Inflammatory macrophage (primary cell): ENCODE measurements at regions not wholly inside any gene's neighbourhood (a gene's known extent, or its start where the extent isn't known, plus 50 kb on each side); places are given as distances from the start of the nearest gene placed in this dataset.
A peak's percentile ranks its signal among the peaks of the same experiment; 100 is the strongest.
"Not testable (repeated sequence)": the region's sequence is repeated elsewhere in the genome, so short reads cannot be mapped to it uniquely, and the experiment has no call there.

Experiments used
- DNase-seq, 2 donors: peaks; one replicate each; pipeline ENCODE4 v3.0.0-alpha.2; 2020 to 2022

- DNase-seq, result no peak
Observed at GRCh38 chr1:185463011-185463410, 146.0 kb upstream of the IVNS1ABP start.

- not testable (repeated sequence) for DNase-seq
Observed at GRCh38 chr1:185460723-185461122, 143.7 kb upstream of the IVNS1ABP start.

DNA sequence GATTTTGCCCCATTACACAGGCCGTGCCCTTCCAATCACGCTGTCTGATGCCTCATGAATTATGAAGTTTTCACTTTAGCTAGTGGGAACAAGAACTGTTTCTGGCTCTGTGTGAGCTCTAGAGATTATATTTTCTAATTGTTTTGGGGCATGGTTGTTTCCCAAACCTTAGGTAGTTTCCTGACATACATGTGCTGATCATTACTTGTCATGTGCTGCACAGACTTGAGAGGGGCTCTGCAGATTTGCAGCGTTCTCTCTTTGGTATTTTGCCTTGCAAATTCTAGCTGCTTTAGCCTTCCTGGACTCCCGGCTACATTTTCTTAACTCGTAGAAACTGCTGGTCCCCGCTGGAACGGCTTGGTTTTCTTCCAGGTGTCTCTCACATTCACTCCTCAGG is 142.1 kb upstream of the IVNS1ABP start:
- no peak for DNase-seq

DNA sequence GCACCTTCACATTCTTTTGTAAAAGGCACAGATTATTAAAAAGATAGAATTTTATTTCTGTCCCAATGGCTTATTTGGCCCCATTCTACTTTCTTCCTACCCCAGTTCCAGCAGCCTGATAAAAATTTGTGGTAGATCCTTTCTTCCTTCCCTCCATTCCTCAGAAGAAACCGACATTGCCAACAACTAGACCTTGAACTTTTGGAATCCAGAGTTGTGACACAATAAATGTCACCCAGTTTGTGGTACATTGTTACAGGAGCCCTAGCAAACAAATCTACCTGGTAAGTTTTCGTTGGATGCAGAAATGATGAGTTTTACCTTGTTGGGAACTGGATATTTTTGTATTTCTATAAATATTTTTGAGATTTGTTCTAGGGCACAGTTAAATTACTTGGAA is 141.6 kb upstream of the IVNS1ABP start:
- DNase-seq, result no peak

- no peak for DNase-seq
Observed at GRCh38 chr1:185453496-185454192, 136.6 kb upstream of the IVNS1ABP start.

- no peak for DNase-seq
Observed at GRCh38 chr1:185450917-185451316, 133.9 kb upstream of the IVNS1ABP start.

- DNase-seq, result no peak
Observed at GRCh38 chr1:185450060-185450788, 133.2 kb upstream of the IVNS1ABP start.

GRCh38 chr1:185449378-185450059 is 132.5 kb upstream of the IVNS1ABP start:
- no peak for DNase-seq

DNA sequence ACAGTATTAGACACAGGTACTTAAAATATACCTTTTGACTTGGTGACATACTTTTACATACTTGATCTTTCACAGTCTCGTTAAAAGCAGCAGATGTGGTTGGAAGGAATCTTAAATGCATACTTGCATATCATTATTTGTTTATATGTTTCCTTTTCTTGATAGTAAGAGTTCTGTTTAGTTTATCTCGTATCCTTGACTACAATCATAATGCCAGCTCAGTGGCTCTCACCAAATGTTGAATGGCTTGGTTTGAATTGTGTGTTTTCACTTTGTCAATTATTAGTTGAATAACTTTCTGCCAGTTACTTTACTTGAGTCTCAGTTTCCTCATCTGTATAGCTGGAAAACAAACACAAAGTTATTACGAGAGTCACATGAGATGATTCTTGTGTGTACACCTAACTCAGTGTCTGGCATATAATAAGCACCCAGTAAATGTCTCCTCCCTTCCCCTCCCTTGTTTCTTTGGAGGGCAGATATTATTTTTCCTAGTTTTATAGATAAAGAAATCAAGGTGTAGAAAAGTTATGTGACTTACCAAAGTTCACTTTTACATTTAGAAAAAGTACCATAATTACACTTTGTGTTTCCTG is 131.6 kb upstream of the IVNS1ABP start:
- DNase-seq, result no peak

DNA sequence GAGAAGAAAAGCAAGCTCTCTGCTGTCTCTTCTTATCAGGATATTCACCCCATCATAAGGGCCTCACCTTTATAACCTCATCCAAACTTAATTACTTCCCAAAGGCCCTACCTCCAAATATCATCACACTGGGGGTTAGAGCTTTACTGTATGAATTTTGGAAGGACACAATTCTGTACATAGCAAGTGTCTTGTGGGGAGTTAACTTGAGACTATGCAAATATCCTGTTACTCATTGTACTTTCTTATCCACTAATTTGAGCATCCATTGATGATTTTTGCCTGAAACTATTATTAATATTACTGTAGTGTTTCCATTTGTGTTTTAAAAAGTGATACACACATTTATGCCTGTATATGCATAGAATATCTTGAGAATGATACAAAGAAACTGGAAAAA is 129.1 kb upstream of the IVNS1ABP start:
- DNase-seq, result no peak

- no peak for DNase-seq
Observed at GRCh38 chr1:185445594-185445993, 128.6 kb upstream of the IVNS1ABP start.

DNA sequence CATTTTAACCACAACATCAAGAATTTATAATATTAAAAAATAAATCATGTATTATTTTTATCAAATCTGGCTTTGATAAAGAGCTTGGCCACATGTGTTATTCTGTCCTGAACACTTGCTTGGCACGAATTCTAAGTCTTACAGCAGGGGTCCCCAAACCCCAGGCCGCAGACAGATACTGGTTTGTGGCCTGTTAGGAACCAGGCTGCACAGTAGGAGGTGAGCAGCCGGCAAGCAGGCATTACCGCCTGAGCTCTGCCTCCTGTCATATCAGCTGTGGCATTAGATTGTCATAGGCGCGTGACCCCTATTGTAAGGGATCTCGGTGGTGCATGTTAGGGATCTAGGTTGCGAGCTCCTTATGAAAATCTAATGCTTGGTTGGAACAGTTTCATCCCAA is 127.6 kb upstream of the IVNS1ABP start:
- DNase-seq, result no peak

DNA sequence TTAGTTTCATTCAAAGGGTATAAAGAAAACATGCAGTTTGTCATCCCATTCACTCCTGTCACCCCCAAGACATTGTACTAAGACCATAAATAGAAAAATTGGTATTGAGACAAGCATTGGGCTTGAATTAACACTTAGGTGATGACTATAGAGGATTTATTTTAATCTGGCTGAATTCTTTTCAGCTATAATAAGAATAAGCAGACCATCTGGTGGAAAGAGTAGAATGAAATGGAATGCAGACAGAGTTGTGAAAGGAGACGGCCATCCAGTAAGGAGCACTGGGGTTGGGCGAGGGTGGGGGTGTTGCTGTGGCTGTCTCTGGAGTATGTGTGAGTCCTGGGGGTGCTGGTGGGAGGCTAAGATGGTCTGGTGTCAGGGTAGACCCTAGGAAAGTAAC is 125.0 kb upstream of the IVNS1ABP start:
- no peak for DNase-seq

GRCh38 chr1:185441605-185442004 is 124.6 kb upstream of the IVNS1ABP start:
- no peak for DNase-seq

DNA sequence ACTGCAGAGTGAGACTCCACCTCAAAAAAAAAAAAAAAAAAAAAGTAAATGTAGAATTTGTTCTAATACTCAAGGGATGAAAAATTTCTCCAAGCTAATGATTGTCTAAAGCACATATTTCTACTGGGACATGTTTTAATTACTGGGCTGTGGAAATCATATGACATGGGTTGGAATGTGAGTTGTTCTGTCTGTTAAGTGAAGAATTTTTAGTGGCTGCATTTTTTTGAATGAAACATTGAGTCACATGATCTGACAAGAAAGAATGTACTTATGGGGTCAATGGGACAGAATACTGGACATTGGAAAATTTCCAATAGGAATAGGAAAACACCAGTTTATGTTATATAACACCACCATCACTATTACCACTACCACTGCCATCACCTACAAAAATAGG is 123.8 kb upstream of the IVNS1ABP start:
- DNase-seq, result no peak

- DNase-seq, result peak; percentile 91 to 98
Observed at GRCh38 chr1:185439727-185440415, 122.8 kb upstream of the IVNS1ABP start.

DNA sequence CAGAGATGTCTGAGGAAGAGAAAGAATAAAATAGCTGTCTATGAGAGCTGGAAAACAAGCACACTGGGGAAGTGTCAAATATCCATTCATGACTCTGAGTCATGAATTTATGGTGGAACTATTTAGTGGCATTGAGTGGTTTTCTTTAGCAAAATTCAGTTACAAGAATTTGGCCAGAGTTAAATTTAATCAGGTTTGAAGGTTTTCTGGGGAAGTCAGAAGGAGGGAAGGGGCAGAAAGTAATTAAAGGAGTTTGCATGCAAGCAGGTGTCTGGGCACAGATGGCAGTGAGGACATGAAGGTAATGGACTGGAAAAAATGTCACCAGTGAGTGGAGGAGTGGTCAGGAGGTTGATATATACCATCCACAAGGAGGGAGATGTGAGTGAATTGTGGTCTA is 121.9 kb upstream of the IVNS1ABP start:
- DNase-seq, result peak; percentile 31 to 41

DNA sequence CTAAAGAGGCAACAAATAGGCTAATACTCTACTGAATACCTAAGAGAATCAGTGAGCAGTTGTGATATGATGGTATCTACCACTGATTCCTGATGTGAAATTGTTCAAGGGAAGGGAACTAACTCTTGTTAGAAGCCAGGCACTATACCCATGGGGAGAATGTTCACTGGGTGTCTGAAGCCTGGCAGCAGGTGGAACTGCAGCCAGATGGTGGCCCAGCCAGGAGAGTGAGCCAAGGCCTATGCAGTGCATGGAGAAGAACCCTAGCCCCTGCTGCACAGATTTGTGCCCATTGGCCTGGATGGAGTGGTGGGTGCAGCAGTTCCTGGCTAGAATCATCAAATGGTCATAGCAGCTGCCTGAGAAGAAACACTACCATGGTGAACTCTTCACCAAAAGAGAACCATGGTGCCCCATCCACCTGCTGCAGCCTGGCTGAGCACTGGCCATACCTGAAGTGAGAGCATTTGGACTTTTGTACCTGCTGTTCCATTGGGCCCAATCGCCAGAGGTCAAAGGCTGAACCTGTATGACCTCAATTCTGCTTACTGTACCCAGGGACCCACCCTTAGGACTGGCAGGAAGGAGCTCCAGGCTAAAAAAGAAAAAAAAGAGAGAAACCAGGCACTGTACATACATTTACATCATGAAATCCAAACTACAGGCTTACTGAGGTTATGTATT is 118.8 kb upstream of the IVNS1ABP start:
- no peak for DNase-seq

- no peak for DNase-seq
Observed at GRCh38 chr1:185434721-185435120, 117.7 kb upstream of the IVNS1ABP start.

DNA sequence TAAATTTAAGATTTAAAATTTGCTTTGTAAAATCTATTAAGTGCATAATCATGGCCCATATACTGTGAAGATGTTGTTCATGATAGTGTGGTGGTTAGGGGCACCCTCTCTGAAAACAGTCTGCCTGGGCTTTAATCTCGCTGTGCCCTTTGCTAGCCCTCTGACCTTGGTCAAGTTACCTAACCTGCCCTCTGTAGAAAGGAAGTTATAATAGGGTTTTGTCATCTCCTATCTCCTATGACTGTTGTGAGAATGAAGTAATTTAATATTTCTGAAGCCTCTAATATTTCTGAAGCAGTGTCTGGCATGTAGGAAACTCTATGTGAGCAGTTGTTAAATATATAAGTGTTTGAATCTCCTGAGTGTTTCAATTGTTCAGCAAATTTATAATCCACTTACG is 116.6 kb upstream of the IVNS1ABP start:
- peak; percentile 25 to 50 for DNase-seq

GRCh38 chr1:185432948-185433347 is 115.9 kb upstream of the IVNS1ABP start:
- DNase-seq, result peak; percentile 27 to 53

DNA sequence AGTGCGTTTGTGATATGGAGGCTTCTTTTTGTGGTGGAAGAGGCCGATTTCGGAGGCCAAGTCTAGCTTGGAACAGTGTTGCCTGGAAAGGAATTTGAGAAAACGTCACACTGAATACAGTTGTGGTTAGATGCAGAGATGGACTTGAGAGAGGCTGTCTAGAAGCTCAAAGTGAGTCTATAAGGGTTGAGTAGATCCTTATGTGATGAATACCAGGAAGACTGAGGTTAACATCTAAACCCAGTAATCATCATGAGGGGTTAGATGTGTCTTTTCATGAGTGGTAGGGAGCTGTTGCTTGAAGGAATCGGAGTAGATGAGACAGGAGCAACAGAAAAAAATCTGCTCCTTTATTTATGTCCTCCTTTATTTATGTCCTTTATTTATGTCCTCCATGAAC is 114.6 kb upstream of the IVNS1ABP start:
- DNase-seq, result no peak
